HepG2 (cell line): ENCODE measurements at regions not wholly inside any gene's neighbourhood (a gene's known extent, or its start where the extent isn't known, plus 50 kb on each side); places are given as distances from the start of the nearest gene placed in this dataset.

ENCODE experiments used
- ZNF34 ChIP-seq: sonication (generic); formaldehyde crosslinking; IDR thresholded peaks from 2 replicates; pipeline ENCODE4 v1.4.0; 2020; ENCODE audit warnings: mild to moderate bottlenecking, missing genetic modification reagents, borderline replicate concordance
- ZNF576 ChIP-seq: sonication (generic); formaldehyde crosslinking; IDR thresholded peaks from 2 replicates; pipeline ENCODE4 v1.4.0; 2020; ENCODE audit warnings: mild to moderate bottlenecking, missing genetic modification reagents

- TF ChIP-seq ZNF34 (no peak), ZNF576 (CRISPR knock-in tag) (no peak)
These were observed 108.5 kb upstream of the TMEM168 start for GRCh38 chr7:112898432-112899290.
